ENCODE measurements at regions not wholly inside any gene's neighbourhood (a gene's known extent, or its start where the extent isn't known, plus 50 kb on each side); places are given as distances from the start of the nearest gene placed in this dataset.

GRCh38 chr5:23820765-23821471 is 313.5 kb downstream of the PRDM9 start:
- peak; percentile 38 for TF ChIP-seq CTCF (IDR thresholded peaks at IDR 0.05; ENCODE audit: low read depth, low read length)
- TF ChIP-seq MAX (IDR thresholded peaks at IDR 0.05; ENCODE audit: low read depth, low read length) = no peak
